ENCODE measurements at regions not wholly inside any gene's neighbourhood (a gene's known extent, or its start where the extent isn't known, plus 50 kb on each side); places are given as distances from the start of the nearest gene placed in this dataset.

GRCh38 chr18:51433296-51433695 is 235.8 kb upstream of the MEX3C start:
- 90 to 91% (median 91%) methylated on average over 4 of the region's 4 CpGs for WGBS, 4 donors
- ATAC-seq (no peak), DNase-seq (no peak)
- no peak for TF ChIP-seq POLR2A (IDR thresholded peaks at IDR 0.05)
- Histone ChIP-seq H3K4me1 (peaks cover 0 to 4% (median 0%) of the 10 kb centered on the region in 12 donors), H3K27me3 (peaks cover 0 to 4% (median 0%) of the 10 kb centered on the region in 9 donors), H3K36me3 (no peaks in the 10 kb centered on the region), H3K9me3 (no peaks in the 10 kb centered on the region), H3K4me3 (no peak overlapping the region), H3K27ac (no peak overlapping the region)
- intact Hi-C loops (cut with DNase I) = no loop called here

GRCh38 chr18:51433881-51434280 is 236.4 kb upstream of the MEX3C start:
- no peak for DNase-seq
- no peaks in the 10 kb centered on the region for H3K9me3 ChIP-seq
- no peak overlapping the region for H3K27ac ChIP-seq
- ATAC-seq = no peak
- H3K4me1 ChIP-seq = peaks cover 0 to 4% (median 0%) of the 10 kb centered on the region in 12 donors
- H3K4me3 ChIP-seq = no peak overlapping the region
- intact Hi-C loops (cut with DNase I) = no loop called here
- TF ChIP-seq POLR2A (IDR thresholded peaks at IDR 0.05) = no peak
- TF ChIP-seq CTCF (IDR thresholded peaks at IDR 0.05) = no peak
- H3K27me3 ChIP-seq = peaks cover 0 to 4% (median 0%) of the 10 kb centered on the region in 9 donors
- WGBS, 4 donors = 62 to 79% (median 76%) methylated on average over 3 of the region's 3 CpGs
- H3K36me3 ChIP-seq = no peaks in the 10 kb centered on the region

- no peak for ATAC-seq
Measured at GRCh38 chr18:51437280-51438271, 240.1 kb upstream of the MEX3C start.

GRCh38 chr18:51438797-51439350 is 241.4 kb upstream of the MEX3C start:
- no peak overlapping the region for H3K27ac ChIP-seq
- intact Hi-C loops (cut with DNase I) = no loop called here
- no peaks in the 10 kb centered on the region for H3K9me3 ChIP-seq
- no peaks in the 10 kb centered on the region for H3K36me3 ChIP-seq
- H3K4me3 ChIP-seq = no peak overlapping the region
- DNase-seq (no peak), ATAC-seq (no peak)
- H3K4me1 ChIP-seq = peaks cover 0 to 4% (median 0%) of the 10 kb centered on the region in 12 donors
- peaks cover 0 to 9% (median 0%) of the 10 kb centered on the region in 9 donors for H3K27me3 ChIP-seq
- TF ChIP-seq POLR2A (IDR thresholded peaks at IDR 0.05) (no peak), CTCF (IDR thresholded peaks at IDR 0.05) (no peak)

More at GRCh38 chr18:51437280-51438271, 240.1 kb upstream of the MEX3C start:
- DNase-seq = no peak
- Histone ChIP-seq H3K36me3 (no peaks in the 10 kb centered on the region), H3K4me1 (peaks cover 0 to 4% (median 0%) of the 10 kb centered on the region in 12 donors), H3K27ac (no peak overlapping the region), H3K9me3 (no peaks in the 10 kb centered on the region), H3K27me3 (peaks cover 0 to 9% (median 0%) of the 10 kb centered on the region in 9 donors), H3K4me3 (no peak overlapping the region)
- TF ChIP-seq POLR2A (IDR thresholded peaks at IDR 0.05) = no peak
- no peak for TF ChIP-seq CTCF (IDR thresholded peaks at IDR 0.05)
- intact Hi-C loops (cut with DNase I) = no loop called here
- WGBS, 4 donors = 33 to 46% (median 40%) methylated on average over 13 of the region's 13 CpGs

All from heart left ventricle (tissue), 16 donors.